ENCODE measurements at regions not wholly inside any gene's neighbourhood (a gene's known extent, or its start where the extent isn't known, plus 50 kb on each side); places are given as distances from the start of the nearest gene placed in this dataset.

GRCh38 chrX:39576041-39576872 lies 521.5 kb downstream of the BCOR start:
- Histone ChIP-seq H3K79me2 (ENCODE audit: control insufficient read depth, low read length) (no peaks in the 10 kb centered on the region), H3K4me2 (ENCODE audit: low read length) (no peak overlapping the region), H3K9me3 (ENCODE audit: control insufficient read depth, insufficient read depth, low read length) (no peaks in the 10 kb centered on the region), H4K20me1 (ENCODE audit: control insufficient read depth, insufficient read depth, low read depth, low read length) (no peaks in the 10 kb centered on the region), H3F3A (ENCODE audit: control insufficient read depth, insufficient read depth) (no peaks in the 10 kb centered on the region), H3K36me3 (ENCODE audit: control insufficient read depth, low read length) (no peaks in the 10 kb centered on the region), H3K27me3 (ENCODE audit: control insufficient read depth, low read length) (no peaks in the 10 kb centered on the region), H3K4me1 (ENCODE audit: control insufficient read depth, low read length) (no peaks in the 10 kb centered on the region), H3K27ac (ENCODE audit: low read depth, low read length) (no peak overlapping the region), H3K4me3 (ENCODE audit: low read length) (no peak overlapping the region), H3K9me2 (replicated peaks; ENCODE audit: control insufficient read depth, low read length) (no peaks in the 10 kb centered on the region)
- no peak for TF ChIP-seq EZH2phosphoT487 (IDR thresholded peaks at IDR 0.05; ENCODE audit: borderline replicate concordance, low read length)
- no peak for TF ChIP-seq CTCF (IDR thresholded peaks at IDR 0.05; ENCODE audit: low read depth, low read length, poor library complexity, severe bottlenecking)

GRCh38 chrX:39577206-39577984 lies 520.4 kb downstream of the BCOR start:
- H3K4me2 ChIP-seq (ENCODE audit: low read length): no peak overlapping the region
- no peak overlapping the region for H3K27ac ChIP-seq (ENCODE audit: low read depth, low read length)
- no peaks in the 10 kb centered on the region for H3K9me3 ChIP-seq (ENCODE audit: control insufficient read depth, insufficient read depth, low read length)
- no peaks in the 10 kb centered on the region for H3K79me2 ChIP-seq (ENCODE audit: control insufficient read depth, low read length)
- H3K27me3 ChIP-seq (ENCODE audit: control insufficient read depth, low read length): no peaks in the 10 kb centered on the region
- TF ChIP-seq CTCF (IDR thresholded peaks at IDR 0.05; ENCODE audit: low read depth, low read length, poor library complexity, severe bottlenecking) (no peak), EZH2phosphoT487 (IDR thresholded peaks at IDR 0.05; ENCODE audit: borderline replicate concordance, low read length) (no peak)
- H3K36me3 ChIP-seq (ENCODE audit: control insufficient read depth, low read length): no peaks in the 10 kb centered on the region
- H4K20me1 ChIP-seq (ENCODE audit: control insufficient read depth, insufficient read depth, low read depth, low read length): no peaks in the 10 kb centered on the region
- H3K4me3 ChIP-seq (ENCODE audit: low read length): no peak overlapping the region
- no peaks in the 10 kb centered on the region for H3K9me2 ChIP-seq (replicated peaks; ENCODE audit: control insufficient read depth, low read length)
- no peaks in the 10 kb centered on the region for H3F3A ChIP-seq (ENCODE audit: control insufficient read depth, insufficient read depth)
- H3K4me1 ChIP-seq (ENCODE audit: control insufficient read depth, low read length): no peaks in the 10 kb centered on the region

GRCh38 chrX:39577985-39578869 lies 519.5 kb downstream of the BCOR start:
- Histone ChIP-seq H3K27ac (ENCODE audit: low read depth, low read length) (no peak overlapping the region), H3K4me3 (ENCODE audit: low read length) (no peak overlapping the region)
- TF ChIP-seq CTCF (IDR thresholded peaks at IDR 0.05; ENCODE audit: low read depth, low read length, poor library complexity, severe bottlenecking): no peak
- TF ChIP-seq EZH2phosphoT487 (IDR thresholded peaks at IDR 0.05; ENCODE audit: borderline replicate concordance, low read length): no peak

More at GRCh38 chrX:39577985-39578869, 519.5 kb downstream of the BCOR start:
- Histone ChIP-seq H3K9me2 (replicated peaks; ENCODE audit: control insufficient read depth, low read length) (no peaks in the 10 kb centered on the region), H3K9me3 (ENCODE audit: control insufficient read depth, insufficient read depth, low read length) (no peaks in the 10 kb centered on the region), H4K20me1 (ENCODE audit: control insufficient read depth, insufficient read depth, low read depth, low read length) (no peaks in the 10 kb centered on the region), H3K27me3 (ENCODE audit: control insufficient read depth, low read length) (no peaks in the 10 kb centered on the region), H3F3A (ENCODE audit: control insufficient read depth, insufficient read depth) (no peaks in the 10 kb centered on the region), H3K4me1 (ENCODE audit: control insufficient read depth, low read length) (no peaks in the 10 kb centered on the region), H3K79me2 (ENCODE audit: control insufficient read depth, low read length) (no peaks in the 10 kb centered on the region), H3K36me3 (ENCODE audit: control insufficient read depth, low read length) (no peaks in the 10 kb centered on the region), H3K4me2 (ENCODE audit: low read length) (no peak overlapping the region)

Measured in DOHH2 (cell line).